H54 (cell line): ENCODE measurements at regions not wholly inside any gene's neighbourhood (a gene's known extent, or its start where the extent isn't known, plus 50 kb on each side); places are given as distances from the start of the nearest gene placed in this dataset.
A peak's percentile ranks its signal among the peaks of the same experiment; 100 is the strongest.

Source experiments
- DNase-seq: peaks from one replicate; pipeline ENCODE4 v3.0.0; 2011; ENCODE audit warnings: low spot score, mixed read lengths; ENCODE audit not compliant: insufficient read length
- FAIRE-seq: peaks from 3 replicates; lab custom pipeline; 2011; peaks lifted over from hg19 to GRCh38; lab: Jason Lieb, UNC
- POLR2A ChIP-seq: IDR thresholded peaks from 2 replicates; pipeline ENCODE4 v1.6.1; 2011; ENCODE audit warnings: low read depth, mild to moderate bottlenecking, low read length

DNA sequence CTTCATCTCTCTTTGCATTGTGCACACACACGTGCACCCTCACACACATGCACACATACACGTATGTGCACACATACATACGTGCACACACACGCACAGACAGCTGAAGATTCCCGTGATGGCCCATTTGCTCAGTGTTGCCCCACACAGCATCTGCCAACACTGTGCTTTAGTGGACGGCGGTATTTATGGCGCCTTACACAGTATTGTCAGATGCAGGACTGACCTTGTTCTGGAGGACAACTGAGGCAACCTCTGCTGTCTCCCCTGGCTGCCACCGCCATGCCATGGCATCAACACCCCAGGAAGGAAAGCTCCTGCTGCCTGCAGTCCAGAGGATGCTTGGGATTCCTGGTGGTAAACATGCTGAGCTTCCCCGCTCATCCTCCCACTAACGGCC lies 316.4 kb downstream of the TEX29 start:
- FAIRE-seq (no peak), DNase-seq (no peak)
- TF ChIP-seq POLR2A: no peak

DNA sequence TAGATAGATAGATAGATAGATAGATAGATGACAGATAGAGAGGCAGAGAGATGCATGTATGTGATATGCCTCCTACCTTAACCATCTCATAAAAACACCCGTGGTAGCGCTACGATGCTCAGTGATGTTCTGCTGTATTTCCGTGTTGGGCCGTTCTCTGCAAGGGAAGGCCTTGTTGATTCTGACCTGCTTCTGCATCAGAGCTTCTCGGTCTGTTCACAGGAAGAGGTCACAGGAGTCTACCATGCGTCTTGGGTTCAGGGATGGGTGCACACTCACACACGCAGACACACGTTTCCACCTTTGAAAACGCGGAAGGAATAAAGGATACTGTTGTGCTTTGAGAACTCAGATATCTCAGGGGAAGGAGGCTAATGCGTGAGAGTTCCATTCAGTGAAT lies 316.9 kb downstream of the TEX29 start:
- TF ChIP-seq POLR2A: no peak
- DNase-seq (no peak), FAIRE-seq (no peak)

DNA sequence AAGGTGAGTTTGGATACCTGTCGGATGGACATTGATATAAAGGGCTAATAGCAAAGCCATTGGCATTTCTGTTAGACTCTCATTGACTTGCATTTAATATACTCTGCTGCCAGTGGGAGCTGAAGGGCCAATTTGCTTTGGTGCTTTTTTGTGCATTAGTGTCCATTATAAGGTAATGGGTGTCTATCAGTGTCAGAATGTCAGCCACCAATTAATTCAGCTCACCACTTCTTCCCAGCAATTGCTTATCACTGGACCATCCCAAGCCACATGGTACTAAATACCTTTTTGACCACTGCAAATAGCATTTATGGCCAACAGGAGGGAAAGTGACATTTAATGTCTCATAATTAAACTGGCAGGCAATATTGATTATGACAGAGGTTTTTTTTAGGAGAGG lies 317.8 kb downstream of the TEX29 start:
- DNase-seq (no peak), FAIRE-seq (no peak)
- no peak for TF ChIP-seq POLR2A

DNA sequence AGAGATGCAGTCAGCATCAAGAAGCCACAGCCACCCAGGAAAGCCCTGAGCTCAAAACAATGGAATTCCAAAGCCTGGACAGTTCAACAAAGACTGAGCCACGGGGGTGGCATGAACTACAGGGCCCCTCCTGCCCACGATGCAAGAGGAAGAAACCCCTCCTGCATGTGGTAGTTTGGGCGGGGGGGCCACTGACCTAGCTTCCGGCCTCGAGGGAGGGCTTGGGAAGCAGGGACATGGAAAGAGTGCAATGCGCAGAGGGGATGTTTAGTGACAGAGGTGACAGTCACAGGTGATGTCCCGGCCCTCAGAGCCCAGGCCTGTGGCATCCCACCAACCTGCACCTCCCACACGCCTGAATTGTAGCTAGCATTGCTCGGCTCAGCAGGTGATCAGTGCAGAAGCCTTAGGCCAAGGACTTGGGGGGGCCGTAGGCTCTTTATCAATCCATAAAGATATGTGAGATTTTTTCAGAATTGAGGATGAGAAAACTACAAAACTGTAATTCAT lies 318.8 kb downstream of the TEX29 start:
- no peak for TF ChIP-seq POLR2A
- DNase-seq (no peak), FAIRE-seq (no peak)

DNA sequence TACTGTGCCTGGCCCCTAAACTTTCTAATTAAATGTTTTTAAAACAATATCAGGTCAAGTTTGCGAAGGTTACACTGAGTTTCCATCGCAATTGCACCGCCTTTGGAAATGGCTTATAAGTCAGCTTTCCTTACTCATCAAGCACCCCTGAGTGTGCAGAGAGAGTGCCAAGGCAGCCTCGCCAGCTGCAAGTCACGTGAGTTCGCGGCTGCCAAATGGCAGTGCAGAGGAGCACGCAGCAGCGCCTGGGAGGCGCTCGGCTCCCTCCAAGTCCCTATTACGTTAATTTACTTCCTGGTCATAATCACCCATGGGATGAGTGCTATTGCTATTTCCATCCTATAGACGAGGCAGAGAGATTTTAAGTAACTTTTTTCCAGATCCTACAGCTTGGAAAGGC lies 319.6 kb downstream of the TEX29 start:
- TF ChIP-seq POLR2A: no peak
- FAIRE-seq (no peak), DNase-seq (no peak)

DNA sequence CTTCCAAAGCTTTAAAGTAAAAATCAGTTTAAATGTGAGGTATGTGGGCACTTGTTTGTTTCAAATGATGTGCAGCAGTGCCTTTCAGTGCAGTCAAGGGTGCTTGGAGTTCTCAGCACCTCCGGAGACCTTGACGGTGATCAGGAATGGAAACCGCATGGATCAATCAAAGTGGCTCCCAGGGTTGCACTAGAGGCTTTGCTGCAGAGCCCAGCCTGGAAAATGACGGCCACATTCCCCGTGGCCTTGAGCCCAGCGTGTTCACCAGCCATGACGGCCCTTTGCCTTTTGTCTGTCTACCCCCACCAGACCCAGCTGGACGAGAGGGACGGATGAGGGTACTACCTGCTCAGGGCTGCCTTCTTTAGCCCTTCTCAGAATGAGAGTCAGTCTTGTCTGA lies 320.0 kb downstream of the TEX29 start:
- FAIRE-seq (no peak), DNase-seq (no peak)
- TF ChIP-seq POLR2A: no peak

DNA sequence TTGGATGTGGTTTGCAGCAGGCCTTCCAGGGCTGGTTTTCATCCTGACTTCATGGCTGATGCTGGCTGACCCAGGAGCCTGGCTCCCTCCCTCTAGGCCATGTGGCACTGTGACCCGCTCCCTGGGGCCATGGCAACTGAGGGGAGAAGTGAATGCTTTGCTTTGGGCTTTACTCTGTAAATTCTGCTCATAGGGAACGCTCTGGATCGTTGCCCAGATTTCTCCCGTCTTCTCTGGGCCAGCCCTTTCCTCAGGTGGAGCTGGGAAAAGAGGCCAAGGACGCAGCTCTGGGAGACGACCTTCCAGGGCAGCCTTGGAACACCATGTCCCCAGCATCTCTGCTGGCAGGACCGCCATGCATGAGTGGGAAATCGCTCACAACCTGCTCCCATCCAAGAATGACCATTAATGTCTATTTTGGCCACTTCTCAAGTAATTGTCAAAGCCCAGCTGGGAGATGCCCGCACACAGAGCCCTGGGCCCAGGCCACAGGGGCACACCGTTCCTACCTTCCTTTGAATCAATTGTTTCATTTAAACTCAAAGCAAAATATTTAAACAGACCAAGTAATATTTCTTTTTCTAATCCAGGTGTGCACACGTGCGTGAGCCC lies 321.8 kb downstream of the TEX29 start:
- no peak for TF ChIP-seq POLR2A
- FAIRE-seq: no peak
- no peak for DNase-seq

DNA sequence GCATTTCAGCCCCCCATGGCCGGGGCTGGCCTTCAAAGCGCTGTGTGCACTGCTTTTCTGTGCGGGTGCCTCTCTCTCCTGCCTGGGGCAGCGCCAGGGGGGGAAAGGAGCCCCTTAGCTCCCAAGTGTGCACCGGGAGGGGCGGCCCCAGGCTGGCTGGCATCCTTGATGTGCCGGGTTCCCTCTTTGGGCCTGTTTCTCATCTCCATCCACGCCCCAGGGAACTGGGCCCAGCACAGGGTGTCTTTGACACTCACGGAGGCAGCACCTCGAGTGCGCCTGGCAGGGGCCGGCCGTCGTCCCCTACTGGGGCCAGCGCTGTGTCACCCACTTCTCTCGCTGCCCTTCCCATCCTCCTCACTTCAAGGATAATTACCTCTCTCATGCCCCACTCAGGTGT lies 324.3 kb downstream of the TEX29 start:
- FAIRE-seq (no peak), DNase-seq (no peak)
- TF ChIP-seq POLR2A: no peak

DNA sequence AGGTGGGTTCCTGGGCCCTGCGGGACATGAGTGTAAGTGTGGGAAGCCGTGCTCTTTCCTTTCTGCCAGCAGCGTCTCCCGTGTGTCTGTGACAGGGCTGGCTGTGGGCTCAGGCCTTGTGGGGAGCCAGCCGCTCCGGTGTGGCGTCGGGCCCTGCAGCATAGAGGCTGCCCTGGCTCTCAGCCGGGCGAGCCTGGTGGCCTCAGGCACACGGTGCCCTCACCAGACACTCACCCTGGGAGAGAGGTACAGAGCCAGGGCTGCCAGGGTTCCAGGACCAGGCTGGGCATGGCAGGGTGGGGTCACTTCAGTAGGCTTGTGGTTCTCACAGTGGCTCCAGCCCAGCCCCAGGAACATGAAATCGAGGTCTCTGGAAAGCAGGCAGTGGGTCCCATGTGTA lies 324.8 kb downstream of the TEX29 start:
- no peak for TF ChIP-seq POLR2A
- FAIRE-seq: no peak

DNA sequence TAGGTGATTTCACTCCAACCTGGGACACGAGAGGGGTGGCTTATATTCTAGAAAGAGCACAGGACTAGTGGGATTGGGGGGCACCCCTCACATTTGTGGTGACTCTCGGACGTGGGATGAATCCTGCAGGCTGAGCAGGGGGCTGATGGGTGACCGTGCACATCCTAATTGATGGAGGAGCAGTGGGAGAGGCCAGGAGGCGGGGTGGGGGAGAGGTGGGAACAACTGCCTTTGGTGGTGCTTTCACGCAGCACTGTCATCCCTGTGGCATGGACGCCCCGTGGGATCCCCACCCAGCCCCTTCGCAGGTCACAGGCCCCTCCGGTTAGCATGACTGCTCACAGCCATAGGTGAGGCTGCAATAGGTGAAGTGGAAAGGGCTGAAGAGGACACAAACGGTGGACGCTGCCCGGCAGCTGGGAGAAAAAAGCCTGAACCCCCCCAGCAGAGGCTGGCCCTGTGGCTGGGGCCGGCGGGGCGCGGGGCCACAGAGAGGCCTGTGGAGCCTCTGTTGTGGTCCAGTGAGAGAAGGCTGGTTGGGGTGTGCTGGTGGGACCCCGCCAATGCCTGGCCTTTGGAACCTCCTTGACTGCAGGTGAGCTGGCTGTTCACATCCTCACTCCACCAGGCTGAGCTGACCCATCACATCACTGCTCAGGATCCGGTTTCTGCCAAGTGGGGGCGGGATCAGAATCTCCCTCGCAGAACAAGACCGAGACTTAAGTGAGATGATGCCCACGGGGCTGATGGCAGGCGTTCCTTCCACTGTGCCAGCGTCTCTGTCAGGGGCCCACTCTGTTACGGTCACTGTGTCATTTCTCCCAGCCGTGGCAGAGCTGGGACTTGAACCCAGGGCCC lies 325.4 kb downstream of the TEX29 start:
- no peak for DNase-seq
- FAIRE-seq: no peak

More for the DNA sequence above, 324.8 kb downstream of the TEX29 start:
- DNase-seq: no peak

DNA sequence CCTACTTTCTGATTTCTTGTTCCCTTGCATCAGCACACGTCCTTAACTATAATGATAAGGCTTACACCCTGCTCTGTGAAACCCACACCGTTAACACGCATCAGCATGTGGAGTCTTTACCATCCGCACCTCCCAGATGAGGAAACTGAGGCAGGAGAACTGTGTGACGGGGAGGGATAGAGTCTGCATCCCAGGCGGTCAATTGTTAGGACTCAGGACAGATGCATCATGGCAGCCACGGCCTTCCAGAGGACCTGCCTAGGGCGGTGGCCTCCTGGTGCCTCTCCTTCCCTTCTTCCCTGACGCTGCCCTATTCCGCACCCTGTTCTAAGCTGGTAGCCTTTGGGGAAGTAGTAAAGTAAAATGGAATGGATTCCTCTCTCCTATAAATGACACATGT lies 326.0 kb downstream of the TEX29 start:
- DNase-seq: no peak
- no peak for FAIRE-seq
- no peak for TF ChIP-seq POLR2A

More for the DNA sequence above, 325.4 kb downstream of the TEX29 start:
- no peak for TF ChIP-seq POLR2A

DNA sequence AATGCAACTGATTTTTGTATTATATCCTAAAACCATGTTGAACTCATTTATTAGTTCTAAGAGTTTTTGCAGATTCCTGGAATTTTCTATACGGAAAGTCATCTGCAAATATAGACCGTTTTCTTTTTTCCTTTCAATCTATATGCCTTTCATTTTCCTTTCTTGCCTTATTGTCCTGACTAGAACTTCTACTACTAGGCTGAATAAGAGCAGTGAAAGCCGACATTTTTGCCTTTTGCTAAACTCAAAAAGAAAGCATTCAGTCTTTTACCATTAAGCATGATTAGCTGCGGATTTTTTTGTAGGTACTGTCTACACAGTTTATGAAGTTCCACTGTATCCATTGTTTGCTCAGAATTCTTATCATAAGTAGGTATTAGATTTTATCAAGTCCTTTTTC lies 328.4 kb downstream of the TEX29 start:
- no peak for DNase-seq
- TF ChIP-seq POLR2A: no peak
- FAIRE-seq: peak; percentile 48

DNA sequence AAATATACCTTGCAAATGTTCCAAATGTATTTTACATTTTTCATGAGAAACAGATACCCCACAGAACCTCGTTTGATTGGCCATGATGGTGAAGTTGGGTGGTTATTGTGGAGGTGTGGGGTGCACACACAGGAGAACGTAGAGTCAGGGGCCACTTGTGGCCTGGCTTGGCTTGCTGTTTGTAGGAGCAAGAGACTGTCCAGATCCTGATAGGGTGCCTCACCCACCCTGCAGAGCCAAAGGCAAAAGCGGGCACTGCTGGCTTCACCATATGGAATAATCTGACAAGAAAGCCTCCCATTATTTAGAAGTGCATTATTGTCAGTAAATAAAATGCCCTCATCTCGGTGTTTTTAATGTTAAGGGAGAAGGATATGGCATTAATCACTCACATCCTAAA lies 330.2 kb downstream of the TEX29 start:
- TF ChIP-seq POLR2A: no peak
- no peak for DNase-seq
- no peak for FAIRE-seq

DNA sequence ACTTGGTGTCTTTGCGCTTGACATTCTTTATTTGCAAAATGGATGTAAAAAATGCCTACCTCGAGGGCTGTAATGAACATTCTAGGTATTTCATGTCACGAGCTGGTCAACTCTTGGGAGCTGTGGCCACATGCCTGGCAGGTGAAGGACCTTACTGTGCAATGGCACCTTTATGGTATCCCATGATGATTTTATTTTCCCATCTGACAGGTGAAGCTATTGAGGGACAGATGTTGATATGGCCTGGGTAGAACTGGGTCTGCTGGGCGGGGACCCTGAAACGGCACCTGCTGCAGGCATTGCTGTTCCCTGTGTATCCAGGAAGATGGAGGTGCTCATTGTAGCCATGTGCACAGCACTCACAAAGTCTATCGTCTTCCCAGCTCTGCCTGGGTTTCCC lies 332.2 kb downstream of the TEX29 start:
- FAIRE-seq (no peak), DNase-seq (no peak)
- no peak for TF ChIP-seq POLR2A
